GM12878 (cell line): ENCODE measurements at regions not wholly inside any gene's neighbourhood (a gene's known extent, or its start where the extent isn't known, plus 50 kb on each side); places are given as distances from the start of the nearest gene placed in this dataset.

ENCODE experiments used
- ATAC-seq: fragments of 200-7000 bp; cut with Tn5 transposase; 3 replicates; pipeline ENCODE4 v1.9.1; 2020; ENCODE audit warnings: mild to moderate bottlenecking, moderate library complexity
- BruUV-seq: library from RNA; stranded (reverse); fragments of 400-500 nt; replicated peaks from 2 replicates; lab custom pipeline; 2021; lab: Mats Ljungman, UMichigan
- CTCF ChIA-PET: fragments of 300-600 bp; sonication (Branson Sonifier 250); formaldehyde crosslinking; extraction: SDS; loops from one replicate; lab custom pipeline; 2021; ENCODE audit warnings: inconsistent platforms; lab: Yijun Ruan, JAX
- POLR2A ChIA-PET: fragments of 350-600 bp; formaldehyde crosslinking; extraction: SDS; loops from one replicate; lab custom pipeline; 2021; ENCODE audit warnings: inconsistent platforms; lab: Charles Lee
- RAD21 ChIA-PET: fragments of 300-600 bp; sonication (Branson Sonifier 250); formaldehyde crosslinking; loops from one replicate; lab custom pipeline; 2023; ENCODE audit warnings: antibody characterized with exemption; ENCODE audit not compliant: unreplicated experiment; lab: Charles Lee
- SMC1A ChIA-PET: fragments of 300-600 bp; sonication (Branson Sonifier 250); formaldehyde crosslinking; loops from one replicate; lab custom pipeline; 2023; ENCODE audit not compliant: unreplicated experiment, uncharacterized antibody; lab: Charles Lee
- DNase-seq: peaks from one replicate; pipeline ENCODE4 v3.0.0-alpha.2; 2011; ENCODE audit warnings: low read depth, low spot score
- FAIRE-seq: peaks from 3 replicates; lab custom pipeline; 2011; peaks lifted over from hg19 to GRCh38; lab: Jason Lieb, UNC
- H2AFZ ChIP-seq: 2 replicates; pipeline ENCODE4 v1.6.0; 2011; ENCODE audit warnings: low read depth, low read length, control low read depth; ENCODE audit not compliant: control insufficient read depth
- H3K27ac ChIP-seq: 2 replicates; pipeline ENCODE4 v1.5.1; 2011; ENCODE audit warnings: control low read depth; ENCODE audit not compliant: control insufficient read depth, insufficient read depth
- H3K27me3 ChIP-seq, 2 experiments: replicated peaks in 1 of 2; 2 replicates each; pipeline versions ENCODE4 v1.6.0 to v1.6.1; 2011; ENCODE audit warnings: low read length in 1 of 2; ENCODE audit not compliant: control insufficient read depth in 2 of 2, insufficient read depth in 2 of 2
- H3K36me3 ChIP-seq, 2 experiments: 2 replicates each; pipeline ENCODE4 v1.5.1; 2011; ENCODE audit warnings: low read length in 1 of 2; ENCODE audit not compliant: control insufficient read depth in 2 of 2, insufficient read depth in 2 of 2
- H3K4me1 ChIP-seq: 2 replicates; pipeline ENCODE4 v1.6.1; 2011; ENCODE audit warnings: mild to moderate bottlenecking, low read length, moderate library complexity, mixed read lengths; ENCODE audit not compliant: control insufficient read depth, insufficient read depth
- H3K4me2 ChIP-seq: 2 replicates; pipeline ENCODE4 v1.6.0; 2011; ENCODE audit warnings: control low read depth; ENCODE audit not compliant: control insufficient read depth, insufficient read depth
- H3K4me3 ChIP-seq: fragments of 200-600 bp; sonication (generic); 2 replicates; pipeline ENCODE4 v1.5.1; 2016
- H3K79me2 ChIP-seq: 2 replicates; pipeline ENCODE4 v1.6.0; 2011; ENCODE audit warnings: low read length; ENCODE audit not compliant: control insufficient read depth, insufficient read depth
- H3K9ac ChIP-seq: 2 replicates; pipeline ENCODE4 v1.8.0; 2011; ENCODE audit warnings: low read length, control low read depth, mixed read lengths; ENCODE audit not compliant: control insufficient read depth, insufficient read depth
- H3K9me3 ChIP-seq: replicated peaks from 3 replicates; pipeline ENCODE4 v1.5.1; 2011; ENCODE audit warnings: mild to moderate bottlenecking, low read length; ENCODE audit not compliant: control insufficient read depth, insufficient read depth
- H4K20me1 ChIP-seq: 2 replicates; pipeline ENCODE4 v1.6.0; 2011; ENCODE audit not compliant: control insufficient read depth, insufficient read depth
- ATF7 ChIP-seq: fragments of 450-650 bp; IDR thresholded peaks from 2 replicates; pipeline ENCODE4 v1.6.1; 2016; ENCODE audit warnings: low read depth, mild to moderate bottlenecking
- CBFB ChIP-seq: IDR thresholded peaks from 2 replicates; pipeline ENCODE4 v1.6.1; 2016; ENCODE audit warnings: antibody characterized with exemption, low read depth
- CHD4 ChIP-seq: fragments of 200-600 bp; sonication (generic); IDR thresholded peaks from 2 replicates; pipeline ENCODE4 v1.6.1; 2016; ENCODE audit warnings: mild to moderate bottlenecking
- NRF1 ChIP-seq: conservative IDR thresholded peaks from 2 replicates; pipeline ENCODE4 v1.6.1; 2011; ENCODE audit warnings: mild to moderate bottlenecking, low read depth, low read length, improper control_type of control experiment
- SRF ChIP-seq, 2 experiments: IDR thresholded peaks; 2 replicates each; pipeline ENCODE4 v1.6.1; 2011; ENCODE audit warnings: low read depth in 2 of 2, low read length in 2 of 2, mild to moderate bottlenecking in 1 of 2, moderate library complexity in 1 of 2
- TCF7 ChIP-seq: IDR thresholded peaks from 2 replicates; pipeline ENCODE4 v1.6.1; 2014; ENCODE audit warnings: antibody characterized with exemption, borderline replicate concordance
- ZSCAN29 ChIP-seq: fragments of 450-650 bp; IDR thresholded peaks from 2 replicates; pipeline ENCODE4 v1.6.1; 2017; ENCODE audit warnings: mild to moderate bottlenecking, moderate library complexity
- WGBS: methylation state at CpG from one replicate; pipeline ENCODE4 v1.1.6; 2016; ENCODE audit warnings: low lambda C conversion rate; ENCODE audit not compliant: insufficient replicate concordance, insufficient coverage; ENCODE audit errors: missing lambda C conversion rate; 5-methylcytosine and 5-hydroxymethylcytosine counted together
- in situ Hi-C: fragments of 300-500 bp; cut with MboI; formaldehyde crosslinking; loops from 9 replicates; pipeline ENCODE4 v1.14.3; 2018; ENCODE audit warnings: mixed read lengths
- intact Hi-C: fragments of 100-400 bp; cut with micrococcal nuclease; formaldehyde crosslinking; loops from one replicate; pipeline ENCODE4 v1.14.2; 2022; ENCODE audit not compliant: unreplicated experiment
- TF ChIP-seq, protein P1 (sequence below): fragments of 450-650 bp; IDR thresholded peaks from 2 replicates; pipeline ENCODE4 v1.6.1; 2017; ENCODE audit warnings: low read depth, mild to moderate bottlenecking, moderate library complexity
- TF ChIP-seq, protein P2 (sequence below): IDR thresholded peaks from 2 replicates; pipeline ENCODE4 v1.6.1; 2012; ENCODE audit warnings: low read depth, low read length, improper control_type of control experiment
- TF ChIP-seq, protein P3 (sequence below): fragments of 450-650 bp; IDR thresholded peaks from 2 replicates; pipeline ENCODE4 v1.6.1; 2016; ENCODE audit warnings: mild to moderate bottlenecking, moderate library complexity, borderline replicate concordance
- TF ChIP-seq, protein P4 (sequence below), 3 experiments: IDR thresholded peaks in 2 of 3; conservative IDR thresholded peaks in 1 of 3; 2 replicates each; pipeline ENCODE4 v1.5.1; 2011; ENCODE audit warnings: low read depth in 3 of 3, low read length in 3 of 3, mild to moderate bottlenecking in 3 of 3, control low read depth in 2 of 3, moderate library complexity in 2 of 3, inconsistent platforms in 1 of 3, mixed read lengths in 1 of 3; ENCODE audit not compliant: control insufficient read depth in 2 of 3, insufficient read depth in 1 of 3; ENCODE audit errors: extremely low read depth in 1 of 3

DNA sequence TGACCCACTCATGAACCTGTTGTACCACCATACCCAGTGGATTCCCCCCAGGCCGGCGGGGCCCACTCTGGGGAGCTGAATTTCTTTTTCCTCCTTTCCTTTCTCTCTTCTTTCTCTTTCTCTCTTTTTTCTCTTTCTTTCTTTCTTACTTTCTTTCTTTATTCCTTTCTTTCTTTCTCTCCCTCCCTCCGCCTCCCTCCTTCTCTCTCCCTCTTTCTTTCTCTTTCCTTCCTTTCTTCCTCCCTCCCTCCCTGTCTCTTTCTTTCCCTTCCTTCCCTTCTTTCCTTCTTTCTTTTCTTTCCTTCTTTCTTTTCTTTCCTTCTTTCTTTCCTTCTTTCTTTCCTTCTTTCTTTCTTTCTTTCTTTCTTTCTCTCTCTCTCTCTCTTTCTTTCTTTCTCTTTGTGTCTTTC lies 327.7 kb downstream of the ZNF536 start (continued):
- TF ChIP-seq ZSCAN29 (no peak), CHD4 (no peak)
- TF ChIP-seq, protein P1, sequence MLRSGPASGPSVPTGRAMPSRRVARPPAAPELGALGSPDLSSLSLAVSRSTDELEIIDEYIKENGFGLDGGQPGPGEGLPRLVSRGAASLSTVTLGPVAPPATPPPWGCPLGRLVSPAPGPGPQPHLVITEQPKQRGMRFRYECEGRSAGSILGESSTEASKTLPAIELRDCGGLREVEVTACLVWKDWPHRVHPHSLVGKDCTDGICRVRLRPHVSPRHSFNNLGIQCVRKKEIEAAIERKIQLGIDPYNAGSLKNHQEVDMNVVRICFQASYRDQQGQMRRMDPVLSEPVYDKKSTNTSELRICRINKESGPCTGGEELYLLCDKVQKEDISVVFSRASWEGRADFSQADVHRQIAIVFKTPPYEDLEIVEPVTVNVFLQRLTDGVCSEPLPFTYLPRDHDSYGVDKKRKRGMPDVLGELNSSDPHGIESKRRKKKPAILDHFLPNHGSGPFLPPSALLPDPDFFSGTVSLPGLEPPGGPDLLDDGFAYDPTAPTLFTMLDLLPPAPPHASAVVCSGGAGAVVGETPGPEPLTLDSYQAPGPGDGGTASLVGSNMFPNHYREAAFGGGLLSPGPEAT: no peak
- TF ChIP-seq, protein P2, sequence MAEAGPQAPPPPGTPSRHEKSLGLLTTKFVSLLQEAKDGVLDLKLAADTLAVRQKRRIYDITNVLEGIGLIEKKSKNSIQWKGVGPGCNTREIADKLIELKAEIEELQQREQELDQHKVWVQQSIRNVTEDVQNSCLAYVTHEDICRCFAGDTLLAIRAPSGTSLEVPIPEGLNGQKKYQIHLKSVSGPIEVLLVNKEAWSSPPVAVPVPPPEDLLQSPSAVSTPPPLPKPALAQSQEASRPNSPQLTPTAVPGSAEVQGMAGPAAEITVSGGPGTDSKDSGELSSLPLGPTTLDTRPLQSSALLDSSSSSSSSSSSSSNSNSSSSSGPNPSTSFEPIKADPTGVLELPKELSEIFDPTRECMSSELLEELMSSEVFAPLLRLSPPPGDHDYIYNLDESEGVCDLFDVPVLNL: no peak
- TF ChIP-seq, protein P3, sequence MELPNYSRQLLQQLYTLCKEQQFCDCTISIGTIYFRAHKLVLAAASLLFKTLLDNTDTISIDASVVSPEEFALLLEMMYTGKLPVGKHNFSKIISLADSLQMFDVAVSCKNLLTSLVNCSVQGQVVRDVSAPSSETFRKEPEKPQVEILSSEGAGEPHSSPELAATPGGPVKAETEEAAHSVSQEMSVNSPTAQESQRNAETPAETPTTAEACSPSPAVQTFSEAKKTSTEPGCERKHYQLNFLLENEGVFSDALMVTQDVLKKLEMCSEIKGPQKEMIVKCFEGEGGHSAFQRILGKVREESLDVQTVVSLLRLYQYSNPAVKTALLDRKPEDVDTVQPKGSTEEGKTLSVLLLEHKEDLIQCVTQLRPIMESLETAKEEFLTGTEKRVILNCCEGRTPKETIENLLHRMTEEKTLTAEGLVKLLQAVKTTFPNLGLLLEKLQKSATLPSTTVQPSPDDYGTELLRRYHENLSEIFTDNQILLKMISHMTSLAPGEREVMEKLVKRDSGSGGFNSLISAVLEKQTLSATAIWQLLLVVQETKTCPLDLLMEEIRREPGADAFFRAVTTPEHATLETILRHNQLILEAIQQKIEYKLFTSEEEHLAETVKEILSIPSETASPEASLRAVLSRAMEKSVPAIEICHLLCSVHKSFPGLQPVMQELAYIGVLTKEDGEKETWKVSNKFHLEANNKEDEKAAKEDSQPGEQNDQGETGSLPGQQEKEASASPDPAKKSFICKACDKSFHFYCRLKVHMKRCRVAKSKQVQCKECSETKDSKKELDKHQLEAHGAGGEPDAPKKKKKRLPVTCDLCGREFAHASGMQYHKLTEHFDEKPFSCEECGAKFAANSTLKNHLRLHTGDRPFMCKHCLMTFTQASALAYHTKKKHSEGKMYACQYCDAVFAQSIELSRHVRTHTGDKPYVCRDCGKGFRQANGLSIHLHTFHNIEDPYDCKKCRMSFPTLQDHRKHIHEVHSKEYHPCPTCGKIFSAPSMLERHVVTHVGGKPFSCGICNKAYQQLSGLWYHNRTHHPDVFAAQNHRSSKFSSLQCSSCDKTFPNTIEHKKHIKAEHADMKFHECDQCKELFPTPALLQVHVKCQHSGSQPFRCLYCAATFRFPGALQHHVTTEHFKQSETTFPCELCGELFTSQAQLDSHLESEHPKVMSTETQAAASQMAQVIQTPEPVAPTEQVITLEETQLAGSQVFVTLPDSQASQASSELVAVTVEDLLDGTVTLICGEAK: no peak

DNA sequence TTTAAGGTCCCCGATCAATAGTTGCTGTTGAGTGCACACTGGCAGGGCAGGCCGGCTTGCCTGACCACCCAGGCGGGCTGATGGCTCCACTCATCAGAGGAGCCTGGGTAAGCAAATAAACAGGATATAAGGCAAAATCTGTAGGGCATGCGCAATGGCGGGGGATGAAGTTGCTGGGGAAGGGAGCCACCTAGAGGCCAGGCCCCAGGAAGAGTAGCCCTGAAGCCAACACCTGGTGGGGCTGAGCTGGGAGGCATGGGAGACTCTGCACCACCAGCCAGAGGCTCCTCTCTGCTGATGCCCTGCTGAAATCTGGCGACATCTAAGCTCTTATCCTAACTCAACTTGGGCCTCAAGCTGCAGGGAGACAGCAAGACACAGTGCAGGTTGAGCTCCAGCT lies 324.3 kb downstream of the ZNF536 start:
- no peak overlapping the region for H3K4me2 ChIP-seq
- in situ Hi-C loops (no loop called here), intact Hi-C loops (no loop called here)
- POLR2A ChIA-PET: no interaction called here
- SMC1A ChIA-PET: interaction anchor here (0.9 to 1.0 kb wide), 2 partner anchors 8 to 13 kb away, joined by 3 read pairs; no protein-coding TSS in a partner anchor
- no peaks in the 10 kb centered on the region for H3K27me3 ChIP-seq
- FAIRE-seq: no peak
- H3K9ac ChIP-seq: no peak overlapping the region
- peak; percentile 40; the same call in 1 of the 3 replicates for ATAC-seq
- H3K36me3 ChIP-seq: no peaks in the 10 kb centered on the region
- BruUV-seq: no TSS peak
- 51% methylated on average over 6 of the region's 6 CpGs for WGBS
- no peaks in the 10 kb centered on the region for H4K20me1 ChIP-seq
- no peaks in the 10 kb centered on the region for H3K79me2 ChIP-seq
- H3K27ac ChIP-seq: no peak overlapping the region
- CTCF ChIA-PET: interaction anchor here (1.6 kb wide), 1 partner anchor 13 kb away, joined by 9 read pairs; no protein-coding TSS in a partner anchor
- TF ChIP-seq NRF1 (0 out of 2 replicates have a peak, but pooled peaks have one; percentile 3), SRF (IDR thresholded peaks at IDR 0.05; ENCODE audit: low read depth in 2 of 2, low read length in 2 of 2) (no peak), ATF7 (no peak), CBFB (no peak), TCF7 (no peak)
- TF ChIP-seq, protein P4, sequence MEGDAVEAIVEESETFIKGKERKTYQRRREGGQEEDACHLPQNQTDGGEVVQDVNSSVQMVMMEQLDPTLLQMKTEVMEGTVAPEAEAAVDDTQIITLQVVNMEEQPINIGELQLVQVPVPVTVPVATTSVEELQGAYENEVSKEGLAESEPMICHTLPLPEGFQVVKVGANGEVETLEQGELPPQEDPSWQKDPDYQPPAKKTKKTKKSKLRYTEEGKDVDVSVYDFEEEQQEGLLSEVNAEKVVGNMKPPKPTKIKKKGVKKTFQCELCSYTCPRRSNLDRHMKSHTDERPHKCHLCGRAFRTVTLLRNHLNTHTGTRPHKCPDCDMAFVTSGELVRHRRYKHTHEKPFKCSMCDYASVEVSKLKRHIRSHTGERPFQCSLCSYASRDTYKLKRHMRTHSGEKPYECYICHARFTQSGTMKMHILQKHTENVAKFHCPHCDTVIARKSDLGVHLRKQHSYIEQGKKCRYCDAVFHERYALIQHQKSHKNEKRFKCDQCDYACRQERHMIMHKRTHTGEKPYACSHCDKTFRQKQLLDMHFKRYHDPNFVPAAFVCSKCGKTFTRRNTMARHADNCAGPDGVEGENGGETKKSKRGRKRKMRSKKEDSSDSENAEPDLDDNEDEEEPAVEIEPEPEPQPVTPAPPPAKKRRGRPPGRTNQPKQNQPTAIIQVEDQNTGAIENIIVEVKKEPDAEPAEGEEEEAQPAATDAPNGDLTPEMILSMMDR (IDR thresholded peaks at IDR 0.05 in 2 of 3, conservative IDR thresholded peaks at IDR 0.05 in 1 of 3; ENCODE audit: control insufficient read depth in 2 of 3, extremely low read depth in 1 of 3, insufficient read depth in 1 of 3, low read depth in 3 of 3, low read length in 3 of 3): peak in 2 of 3 experiments; percentile 13 to 27; a peak in 1 of 6 replicates
- DNase-seq: no peak
- RAD21 ChIA-PET: no interaction called here
- H3K9me3 ChIP-seq: no peaks in the 10 kb centered on the region; the same call in 2 of the 3 replicates
- H3K4me3 ChIP-seq: no peak overlapping the region
- no peak overlapping the region for H2AFZ ChIP-seq
- no peaks in the 10 kb centered on the region for H3K4me1 ChIP-seq
